ENCODE measurements at regions not wholly inside any gene's neighbourhood (a gene's known extent, or its start where the extent isn't known, plus 50 kb on each side); places are given as distances from the start of the nearest gene placed in this dataset.

DNA sequence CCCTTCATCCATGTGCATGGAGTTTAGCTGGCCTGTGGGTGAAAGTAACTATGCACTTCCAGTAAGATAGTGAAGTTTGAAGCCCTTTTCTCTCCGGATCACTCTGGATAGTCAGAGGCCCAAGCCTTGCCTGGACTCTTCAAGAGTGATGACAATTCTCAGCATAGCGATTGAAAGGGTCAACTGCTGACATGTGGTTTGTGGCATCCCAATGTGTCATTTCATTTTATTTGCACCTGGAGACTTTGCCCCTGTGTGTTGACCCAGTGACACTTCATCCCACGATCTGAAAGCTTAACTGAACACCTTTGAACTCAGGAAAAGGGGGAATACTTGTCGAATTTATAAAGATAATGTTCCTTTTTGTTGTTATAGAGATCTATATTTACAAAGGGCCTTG, 711.9 kb upstream of the TMEM132C start:
- Histone ChIP-seq H4K5ac (ENCODE audit: insufficient read length, low read depth, low read length) (no peak overlapping the region), H2BK12ac (ENCODE audit: insufficient read length, low read depth, low read length) (no peak overlapping the region), H4K91ac (ENCODE audit: insufficient read length, low read depth, low read length) (no peak overlapping the region), H2BK120ac (ENCODE audit: low read depth, low read length, poor library complexity, severe bottlenecking) (no peak overlapping the region), H4K20me1 (ENCODE audit: control insufficient read depth, insufficient read depth, insufficient read length) (no peaks in the 10 kb centered on the region), H3K23me2 (ENCODE audit: insufficient read length, low read depth, low read length, poor library complexity, severe bottlenecking) (no peaks in the 10 kb centered on the region), H3K23ac (ENCODE audit: insufficient read length, low read depth, low read length) (no peak overlapping the region), H3K4ac (ENCODE audit: low read depth, low read length) (no peak overlapping the region), H3K79me1 (ENCODE audit: insufficient read depth, low read depth, low read length, poor library complexity, severe bottlenecking) (no peaks in the 10 kb centered on the region), H2AK5ac (ENCODE audit: insufficient read length, low read length) (no peak overlapping the region), H3K27me3 (ENCODE audit: insufficient read depth, low read length) (no peaks in the 10 kb centered on the region), H3K79me2 (ENCODE audit: insufficient read depth, low read length) (no peaks in the 10 kb centered on the region), H3K14ac (ENCODE audit: insufficient read depth, low read length) (no peak overlapping the region), H3K27ac (ENCODE audit: insufficient read length, low read depth, low read length) (no peak overlapping the region), H2BK5ac (ENCODE audit: insufficient read length, low read length) (no peak overlapping the region), H2BK20ac (ENCODE audit: low read depth, low read length, poor library complexity, severe bottlenecking) (no peak overlapping the region), H3K18ac (ENCODE audit: insufficient read length, low read depth, low read length) (no peak overlapping the region), H3K4me2 (ENCODE audit: insufficient read depth, insufficient read length, low read length) (no peak overlapping the region), H2BK15ac (ENCODE audit: low read depth, low read length) (no peak overlapping the region), H3K56ac (ENCODE audit: insufficient read length, low read depth, low read length) (no peak overlapping the region), H2AFZ (ENCODE audit: low read length) (no peak overlapping the region), H3K9me3 (ENCODE audit: control insufficient read depth, low read depth, low read length) (no peaks in the 10 kb centered on the region), H4K8ac (replicated peaks; ENCODE audit: insufficient read length, low read depth, low read length) (no peak overlapping the region), H3K4me1 (ENCODE audit: insufficient read depth, low read length) (peaks cover 2% of the 10 kb centered on the region; the same call in 1 of the 2 replicates), H3K9ac (ENCODE audit: extremely low read depth, insufficient read length, low read length) (no peak overlapping the region), H3T11ph (ENCODE audit: low read length) (no peak overlapping the region)
- TF ChIP-seq CTCF (conservative IDR thresholded peaks at IDR 0.05): no peak
- no CpG with 5 or more reads among the region's 4 CpGs for WGBS (ENCODE audit: extremely low coverage, insufficient read length, low lambda C conversion rate)
- H3K36me3 Mint-ChIP-seq (ENCODE audit: insufficient read depth in 1 of 3, low read depth in 3 of 3): peaks cover 0 to 4% (median 2%) of the 10 kb centered on the region in 3 experiments; a peak in 1 of 7 replicates
- H3K4me3 Mint-ChIP-seq: no peak overlapping the region
- DNase-seq: no peak
- H3K9me3 Mint-ChIP-seq: peaks cover 4 to 8% of the 10 kb centered on the region in 2 experiments; a peak in 4 of 5 replicates
- peaks cover 6% of the 10 kb centered on the region for H3K27me3 Mint-ChIP-seq (ENCODE audit: low read depth)
- H3K4me1 Mint-ChIP-seq: peaks cover 5 to 8% of the 10 kb centered on the region in 2 experiments; a peak in 2 of 4 replicates
- H3K27ac Mint-ChIP-seq: no peak overlapping the region

Measured in H9 (cell line).